H1 (cell line): ENCODE measurements at regions not wholly inside any gene's neighbourhood (a gene's known extent, or its start where the extent isn't known, plus 50 kb on each side); places are given as distances from the start of the nearest gene placed in this dataset.

Experiments
- CTCF ChIA-PET: fragments of 300-600 bp; sonication (Branson Sonifier 250); formaldehyde crosslinking; loops from one replicate; lab custom pipeline; 2021; ENCODE audit not compliant: partially characterized antibody; lab: Charles Lee
- POLR2A ChIA-PET: fragments of 300-600 bp; sonication (Branson Sonifier 250); formaldehyde crosslinking; loops from one replicate; lab custom pipeline; 2021; ENCODE audit warnings: inconsistent platforms; ENCODE audit not compliant: partially characterized antibody; lab: Charles Lee
- DNase-seq, 2 experiments: peaks; one replicate each; pipeline versions ENCODE4 v3.0.0 to v3.0.0-alpha.2; 2010 to 2022; ENCODE audit warnings: low spot score in 2 of 2, low read depth in 1 of 2, mixed read lengths in 1 of 2
- FAIRE-seq: peaks from 2 replicates; lab custom pipeline; 2011; peaks lifted over from hg19 to GRCh38; lab: Jason Lieb, UNC
- H2AFZ ChIP-seq: 2 replicates; pipeline ENCODE4 v1.8.1; 2012; ENCODE audit warnings: low read length, inconsistent platforms
- H2AK5ac ChIP-seq: 2 replicates; pipeline ENCODE4 v1.6.1; 2013; ENCODE audit warnings: low read depth, low read length
- H2BK120ac ChIP-seq: replicated peaks from 2 replicates; pipeline ENCODE3; 2013; ENCODE audit warnings: low read depth, low read length, inconsistent platforms
- H2BK12ac ChIP-seq: 2 replicates; pipeline ENCODE4 v1.6.1; 2013; ENCODE audit warnings: low read depth, low read length
- H2BK15ac ChIP-seq: 2 replicates; pipeline ENCODE4 v1.6.1; 2013; ENCODE audit warnings: low read length
- H2BK20ac ChIP-seq: 2 replicates; pipeline ENCODE4 v1.6.1; 2013; ENCODE audit warnings: low read length
- H2BK5ac ChIP-seq: 2 replicates; pipeline ENCODE4 v1.6.1; 2013; ENCODE audit warnings: low read depth, low read length
- H3K14ac ChIP-seq: 2 replicates; pipeline ENCODE4 v1.6.1; 2013; ENCODE audit warnings: inconsistent platforms; ENCODE audit not compliant: insufficient read length
- H3K18ac ChIP-seq: 2 replicates; pipeline ENCODE4 v1.6.1; 2013; ENCODE audit warnings: low read length; ENCODE audit errors: extremely low read depth
- H3K23ac ChIP-seq: 2 replicates; pipeline ENCODE4 v1.6.1; 2013; ENCODE audit warnings: inconsistent platforms; ENCODE audit not compliant: insufficient read length
- H3K23me2 ChIP-seq: 2 replicates; pipeline ENCODE4 v1.6.1; 2013; ENCODE audit warnings: low read depth, low read length
- H3K27ac ChIP-seq: 2 replicates; pipeline ENCODE4 v1.6.1; 2011; ENCODE audit warnings: low read depth, low read length, inconsistent platforms
- H3K27me3 ChIP-seq, 4 experiments: replicated peaks in 1 of 4; 1 replicate in 1 of 4; 2 replicates in 3 of 4; pipeline versions ENCODE4 v1.6.1 to v1.8.1; 2011 to 2013; ENCODE audit warnings: low read length in 3 of 4, mild to moderate bottlenecking in 3 of 4, inconsistent platforms in 2 of 4, mixed read lengths in 2 of 4, moderate library complexity in 1 of 4; ENCODE audit not compliant: control insufficient read depth in 3 of 4, insufficient read depth in 3 of 4; ENCODE audit errors: extremely low read depth in 1 of 4
- H3K36me3 ChIP-seq, 4 experiments: 2 replicates each; pipeline versions ENCODE4 v1.6.1 to v1.8.1; 2011 to 2013; ENCODE audit warnings: mild to moderate bottlenecking in 4 of 4, low read length in 3 of 4, moderate library complexity in 2 of 4, control low read depth in 1 of 4, inconsistent platforms in 1 of 4; ENCODE audit not compliant: insufficient read depth in 4 of 4, control insufficient read depth in 2 of 4
- H3K4ac ChIP-seq: replicated peaks from 2 replicates; pipeline ENCODE3; 2013; ENCODE audit warnings: low read length, low read depth, mixed read lengths, inconsistent platforms; ENCODE audit not compliant: insufficient read length
- H3K4me1 ChIP-seq, 4 experiments: replicated peaks in 1 of 4; 1 replicate in 1 of 4; 2 replicates in 3 of 4; pipeline versions ENCODE4 v1.6.1 to v1.8.1; 2011 to 2013; ENCODE audit warnings: low read length in 3 of 4, inconsistent platforms in 2 of 4, mixed read lengths in 1 of 4; ENCODE audit not compliant: insufficient read depth in 4 of 4, control insufficient read depth in 3 of 4
- H3K4me2 ChIP-seq, 2 experiments: 2 replicates each; pipeline versions ENCODE4 v1.6.1 to v1.8.1; 2011 to 2013; ENCODE audit warnings: low read depth in 2 of 2, low read length in 2 of 2, control low read depth in 1 of 2, inconsistent platforms in 1 of 2, mild to moderate bottlenecking in 1 of 2; ENCODE audit not compliant: insufficient read depth in 1 of 2
- H3K4me3 ChIP-seq, 4 experiments: fragments of 200-600, 300-600 bp in 1 of 4; sonication (generic), shearing (Covaris generic), sonication (Bioruptor Twin) in 1 of 4; 2 replicates each; pipeline versions ENCODE4 v1.5.1 to v1.8.1; 2011 to 2016; ENCODE audit warnings: low read length in 4 of 4, low read depth in 3 of 4, control low read depth in 2 of 4, inconsistent platforms in 2 of 4, mild to moderate bottlenecking in 2 of 4, mixed read lengths in 1 of 4, moderate library complexity in 1 of 4; ENCODE audit not compliant: insufficient read depth in 2 of 4; ENCODE audit errors: extremely low read depth in 1 of 4
- H3K56ac ChIP-seq: replicated peaks from 2 replicates; pipeline ENCODE3; 2013; ENCODE audit warnings: low read depth, mild to moderate bottlenecking, mixed read lengths, low read length, inconsistent platforms; ENCODE audit not compliant: insufficient read length
- H3K79me1 ChIP-seq: 2 replicates; pipeline ENCODE4 v1.6.1; 2013; ENCODE audit warnings: low read depth, low read length, control low read depth
- H3K79me2 ChIP-seq, 2 experiments: 2 replicates each; pipeline versions ENCODE4 v1.6.1 to v1.8.1; 2012 to 2013; ENCODE audit warnings: low read length in 2 of 2, mild to moderate bottlenecking in 2 of 2, inconsistent platforms in 1 of 2; ENCODE audit not compliant: insufficient read depth in 2 of 2, control insufficient read depth in 1 of 2
- H3K9ac ChIP-seq, 4 experiments: replicated peaks in 1 of 4; 1 replicate in 1 of 4; 2 replicates in 3 of 4; pipeline versions ENCODE4 v1.6.1 to v1.8.1; 2011 to 2013; ENCODE audit warnings: low read depth in 3 of 4, low read length in 3 of 4, control low read depth in 2 of 4, mild to moderate bottlenecking in 2 of 4, moderate library complexity in 2 of 4, inconsistent platforms in 1 of 4; ENCODE audit errors: extremely low read depth in 1 of 4
- H3K9me3 ChIP-seq, 2 experiments: 2 replicates each; pipeline versions ENCODE4 v1.6.1 to v1.8.1; 2012 to 2013; ENCODE audit warnings: mild to moderate bottlenecking in 2 of 2, moderate library complexity in 2 of 2, control low read depth in 1 of 2, inconsistent platforms in 1 of 2, low read depth in 1 of 2, low read length in 1 of 2, mixed read lengths in 1 of 2; ENCODE audit not compliant: insufficient read depth in 2 of 2
- H4K20me1 ChIP-seq, 2 experiments: replicated peaks in 1 of 2; 2 replicates each; pipeline versions ENCODE3 to v1.8.1; 2011 to 2013; ENCODE audit warnings: inconsistent platforms in 2 of 2, low read length in 2 of 2, mild to moderate bottlenecking in 1 of 2; ENCODE audit not compliant: insufficient read depth in 2 of 2, control insufficient read depth in 1 of 2
- H4K5ac ChIP-seq: 2 replicates; pipeline ENCODE4 v1.6.1; 2013; ENCODE audit warnings: low read length, low read depth, mixed read lengths, inconsistent platforms; ENCODE audit not compliant: insufficient read length
- H4K8ac ChIP-seq: 2 replicates; pipeline ENCODE4 v1.8.0; 2013; ENCODE audit warnings: mild to moderate bottlenecking, moderate library complexity, low read length, inconsistent platforms; ENCODE audit not compliant: insufficient read depth; ENCODE audit errors: extremely low read depth
- H4K91ac ChIP-seq: replicated peaks from 2 replicates; pipeline ENCODE3; 2013; ENCODE audit warnings: low read length, mixed read lengths, inconsistent platforms; ENCODE audit not compliant: insufficient read length
- ASH2L ChIP-seq: fragments of 200-600, 300-600 bp; sonication (generic); IDR thresholded peaks from one replicate; pipeline ENCODE4 v1.7.1; 2017; ENCODE audit warnings: low read length
- BRCA1 ChIP-seq: IDR thresholded peaks from 2 replicates; pipeline ENCODE4 v1.6.1; 2012; ENCODE audit warnings: low read depth, low read length, improper control_type of control experiment
- CEBPB ChIP-seq: IDR thresholded peaks from 2 replicates; pipeline ENCODE4 v1.6.1; 2012; ENCODE audit warnings: low read depth, low read length
- CHD1 ChIP-seq: IDR thresholded peaks from 2 replicates; pipeline ENCODE4 v1.6.1; 2012; ENCODE audit warnings: low read depth, low read length, improper control_type of control experiment
- FOSL1 ChIP-seq: IDR thresholded peaks from 2 replicates; pipeline ENCODE4 v1.6.1; 2011; ENCODE audit warnings: mild to moderate bottlenecking, low read depth, low read length, moderate library complexity; ENCODE audit not compliant: insufficient read depth
- HDAC2 ChIP-seq, 2 experiments: fragments of 300-600 bp in 1 of 2; sonication (generic) in 1 of 2; IDR thresholded peaks; 2 replicates each; pipeline ENCODE4 v1.6.1; 2011 to 2012; ENCODE audit warnings: low read depth in 2 of 2, low read length in 2 of 2, mild to moderate bottlenecking in 2 of 2, moderate library complexity in 2 of 2, borderline replicate concordance in 1 of 2, inconsistent platforms in 1 of 2
- JUN ChIP-seq: IDR thresholded peaks from 2 replicates; pipeline ENCODE4 v1.6.1; 2011; ENCODE audit warnings: low read depth, mild to moderate bottlenecking, improper control_type of control experiment, low read length
- MAX ChIP-seq: IDR thresholded peaks from 2 replicates; pipeline ENCODE4 v1.6.1; 2012; ENCODE audit warnings: inconsistent platforms
- RBBP5 ChIP-seq: IDR thresholded peaks from 2 replicates; pipeline ENCODE4 v1.7.1; 2012; ENCODE audit warnings: low read depth, mild to moderate bottlenecking, inconsistent platforms, low read length, moderate library complexity, borderline replicate concordance
- SIX5 ChIP-seq: IDR thresholded peaks from 2 replicates; pipeline ENCODE4 v1.6.1; 2011; ENCODE audit warnings: mild to moderate bottlenecking, low read depth, low read length
- SRF ChIP-seq: IDR thresholded peaks from 2 replicates; pipeline ENCODE4 v1.6.1; 2011; ENCODE audit warnings: mild to moderate bottlenecking, low read depth, low read length, moderate library complexity
- USF2 ChIP-seq: IDR thresholded peaks from 2 replicates; pipeline ENCODE4 v1.6.1; 2011; ENCODE audit warnings: low read length, improper control_type of control experiment
- YY1 ChIP-seq: IDR thresholded peaks from 2 replicates; pipeline ENCODE4 v1.6.1; 2011; ENCODE audit warnings: low read depth, mild to moderate bottlenecking, low read length
- WGBS, 2 experiments: shearing (Covaris generic) in 1 of 2; methylation state at CpG; one replicate each; pipeline versions ENCODE4 v1.1.6 to v1.1.7; 2013 to 2015; ENCODE audit warnings: low lambda C conversion rate in 2 of 2, mixed read lengths in 2 of 2, inconsistent platforms in 1 of 2, low coverage in 1 of 2, missing lambda C conversion rate in 1 of 2; ENCODE audit not compliant: insufficient replicate concordance in 2 of 2, insufficient coverage in 1 of 2, insufficient read length in 1 of 2; ENCODE audit errors: extremely low coverage in 1 of 2, missing lambda C conversion rate in 1 of 2; 5-methylcytosine and 5-hydroxymethylcytosine counted together

GRCh38 chr12:86627001-86627400 is 370.8 kb upstream of the MGAT4C start:
- no peak for DNase-seq
- Histone ChIP-seq H3K79me2 (no peaks in the 10 kb centered on the region), H2BK15ac (no peak overlapping the region), H4K20me1 (no peaks in the 10 kb centered on the region), H2BK5ac (no peak overlapping the region), H4K91ac (no peak overlapping the region), H3K18ac (no peak overlapping the region), H3K23ac (no peak overlapping the region), H3K27me3 (no peaks in the 10 kb centered on the region), H3K14ac (no peak overlapping the region), H4K5ac (no peak overlapping the region), H3K23me2 (no peaks in the 10 kb centered on the region), H3K9ac (no peak overlapping the region), H3K4me1 (no peaks in the 10 kb centered on the region), H2AK5ac (no peak overlapping the region), H2BK12ac (no peak overlapping the region), H3K4ac (no peak overlapping the region), H3K36me3 (no peaks in the 10 kb centered on the region), H3K4me2 (no peak overlapping the region), H2BK120ac (no peak overlapping the region), H3K27ac (no peak overlapping the region), H3K79me1 (no peaks in the 10 kb centered on the region; the same call in 1 of the 2 replicates), H4K8ac (no peak overlapping the region), H2BK20ac (no peak overlapping the region), H3K56ac (no peak overlapping the region), H3K4me3 (no peak overlapping the region), H3K9me3 (peaks cover 8 to 12% of the 10 kb centered on the region in 2 experiments), H2AFZ (no peak overlapping the region)
- POLR2A ChIA-PET, result no interaction called here
- FAIRE-seq, result no peak
- CTCF ChIA-PET, result no interaction called here
- WGBS, 2 experiments, result 97% methylated on average over 3 of the region's 3 CpGs; no CpG with 5 or more reads in 1 of the 2 experiments
- TF ChIP-seq JUN (no peak), CEBPB (no peak), SRF (no peak), YY1 (no peak), ASH2L (no peak), MAX (no peak), RBBP5 (no peak), FOSL1 (no peak), USF2 (no peak), BRCA1 (no peak), HDAC2 (IDR thresholded peaks at IDR 0.05; ENCODE audit: borderline replicate concordance in 1 of 2, low read depth in 2 of 2, low read length in 2 of 2) (no peak), SIX5 (no peak), CHD1 (no peak)
